Endometrium (tissue), 2 donors: ENCODE measurements at regions not wholly inside any gene's neighbourhood (a gene's known extent, or its start where the extent isn't known, plus 50 kb on each side); places are given as distances from the start of the nearest gene placed in this dataset.

Source experiments
- FAIRE-seq: peaks from 2 replicates; lab custom pipeline; 2012; peaks lifted over from hg19 to GRCh38; lab: Jason Lieb, UNC
- donor health status: control.
- donor health status: control.

- no peak for FAIRE-seq
Observed at GRCh38 chr18:79609841-79610281, 69.7 kb upstream of the CTDP1 start.

GRCh38 chr18:79610461-79611039, 69.1 kb upstream of the CTDP1 start:
- FAIRE-seq: no peak

GRCh38 chr18:79611040-79611681, 68.4 kb upstream of the CTDP1 start:
- no peak for FAIRE-seq

- no peak for FAIRE-seq
Observed at GRCh38 chr18:79612291-79613108, 67.1 kb upstream of the CTDP1 start.

GRCh38 chr18:79613186-79613931, 66.2 kb upstream of the CTDP1 start:
- FAIRE-seq: no peak

- no peak for FAIRE-seq
Observed at GRCh38 chr18:79614211-79614955, 65.2 kb upstream of the CTDP1 start.

GRCh38 chr18:79615091-79615490, 64.5 kb upstream of the CTDP1 start:
- no peak for FAIRE-seq

- no peak for FAIRE-seq
Observed at GRCh38 chr18:79615586-79615985, 64.0 kb upstream of the CTDP1 start.

GRCh38 chr18:79616651-79617510, 62.7 kb upstream of the CTDP1 start:
- FAIRE-seq: no peak

- FAIRE-seq: no peak
Observed at GRCh38 chr18:79617511-79618500, 61.8 kb upstream of the CTDP1 start.

- no peak for FAIRE-seq
Observed at GRCh38 chr18:79620576-79621165, 58.9 kb upstream of the CTDP1 start.

GRCh38 chr18:79621501-79621900, 58.1 kb upstream of the CTDP1 start:
- FAIRE-seq: no peak

- FAIRE-seq: no peak
Observed at GRCh38 chr18:79622004-79622403, 57.6 kb upstream of the CTDP1 start.

GRCh38 chr18:79624356-79625170, 55.0 kb upstream of the CTDP1 start:
- no peak for FAIRE-seq

GRCh38 chr18:79625195-79625923, 54.2 kb upstream of the CTDP1 start:
- FAIRE-seq: no peak

- FAIRE-seq: no peak
Observed at GRCh38 chr18:79625924-79626561, 53.6 kb upstream of the CTDP1 start.
